Neural cell (in vitro differentiated cells): ENCODE measurements at regions not wholly inside any gene's neighbourhood (a gene's known extent, or its start where the extent isn't known, plus 50 kb on each side); places are given as distances from the start of the nearest gene placed in this dataset.

ENCODE experiments used
- H2AFZ ChIP-seq: fragments of 200-600, 300-800 bp; sonication (generic), shearing (Covaris generic); 2 replicates; pipeline ENCODE4 v1.6.0; 2014; ENCODE audit warnings: low read depth, mild to moderate bottlenecking, antibody characterized with exemption, low read length, moderate library complexity
- H3F3A ChIP-seq: fragments of 200-600 bp; shearing (Covaris generic); 2 replicates; pipeline ENCODE4 v1.6.1; 2016; ENCODE audit warnings: mild to moderate bottlenecking, moderate library complexity, mixed read lengths, antibody characterized with exemption, low read length; ENCODE audit not compliant: insufficient read depth, poor library complexity, severe bottlenecking
- H3K27ac ChIP-seq: fragments of 200-600, 300-800 bp; sonication (generic), shearing (Covaris generic); 2 replicates; pipeline ENCODE4 v1.5.1; 2014; ENCODE audit warnings: mild to moderate bottlenecking, low read length, moderate library complexity
- H3K27me3 ChIP-seq: fragments of 300-800, 200-600 bp; sonication (generic), shearing (Covaris generic); 2 replicates; pipeline ENCODE4 v1.6.0; 2014; ENCODE audit warnings: mild to moderate bottlenecking, low read depth, low read length, moderate library complexity; ENCODE audit not compliant: insufficient read depth
- H3K36me3 ChIP-seq: fragments of 300-800, 200-600 bp; sonication (generic), shearing (Covaris generic); 2 replicates; pipeline ENCODE4 v1.5.1; 2014; ENCODE audit warnings: mild to moderate bottlenecking, antibody characterized with exemption, low read length, moderate library complexity; ENCODE audit not compliant: insufficient read depth
- H3K4me2 ChIP-seq: fragments of 300-800, 200-600 bp; sonication (generic), shearing (Covaris generic); 2 replicates; pipeline ENCODE4 v1.6.0; 2014; ENCODE audit warnings: mild to moderate bottlenecking, low read length
- H3K4me3 ChIP-seq: fragments of 300-800, 200-600 bp; sonication (generic), shearing (Covaris generic); 2 replicates; pipeline ENCODE4 v1.5.1; 2014; ENCODE audit warnings: mild to moderate bottlenecking, low read length, moderate library complexity
- H3K79me2 ChIP-seq: fragments of 200-600 bp; shearing (Covaris generic); replicated peaks from 2 replicates; pipeline ENCODE4 v1.6.0; 2014; ENCODE audit warnings: mild to moderate bottlenecking, low read length, moderate library complexity; ENCODE audit not compliant: insufficient read depth
- H3K9ac ChIP-seq: fragments of 300-800, 200-600 bp; sonication (generic), shearing (Covaris generic); 2 replicates; pipeline ENCODE4 v1.6.1; 2016; ENCODE audit warnings: mild to moderate bottlenecking, low read length, mixed read lengths
- H3K9me2 ChIP-seq: fragments of 200-600 bp; shearing (Covaris generic); 2 replicates; pipeline ENCODE4 v1.6.1; 2016; ENCODE audit warnings: mild to moderate bottlenecking, low read length, mixed read lengths; ENCODE audit not compliant: insufficient read depth
- H3K9me3 ChIP-seq: fragments of 200-600, 300-800 bp; sonication (generic), shearing (Covaris generic); 2 replicates; pipeline ENCODE4 v1.6.1; 2016; ENCODE audit warnings: mild to moderate bottlenecking, mixed run types, low read length, moderate library complexity, mixed read lengths
- H4K20me1 ChIP-seq: fragments of 200-600 bp; shearing (Covaris generic); 2 replicates; pipeline ENCODE4 v1.6.1; 2016; ENCODE audit warnings: mild to moderate bottlenecking, mixed run types; ENCODE audit not compliant: insufficient read depth
- EP300 ChIP-seq: fragments of 450-650 bp; conservative IDR thresholded peaks from 2 replicates; pipeline ENCODE4 v1.6.1; 2014; ENCODE audit warnings: antibody characterized with exemption, mild to moderate bottlenecking, moderate library complexity; ENCODE audit not compliant: poor library complexity, severe bottlenecking
- EZH2 ChIP-seq: fragments of 200-600, 300-800 bp; shearing (Covaris generic), sonication (generic); IDR thresholded peaks from 2 replicates; pipeline ENCODE4 v1.6.1; 2014; ENCODE audit warnings: antibody characterized with exemption, low read length, borderline replicate concordance, mild to moderate bottlenecking; ENCODE audit not compliant: insufficient read depth, poor library complexity, severe bottlenecking
- MXI1 ChIP-seq: fragments of 450-650 bp; conservative IDR thresholded peaks from 2 replicates; pipeline ENCODE4 v1.6.1; 2014; ENCODE audit warnings: antibody characterized with exemption, mild to moderate bottlenecking; ENCODE audit not compliant: poor library complexity, severe bottlenecking
- POLR2AphosphoS5 ChIP-seq: IDR thresholded peaks from 2 replicates; pipeline ENCODE4 v1.6.1; 2012
- RAD21 ChIP-seq: fragments of 450-650 bp; conservative IDR thresholded peaks from 2 replicates; pipeline ENCODE4 v1.6.1; 2014; ENCODE audit warnings: antibody characterized with exemption, mild to moderate bottlenecking, moderate library complexity
- SMC3 ChIP-seq: fragments of 450-650 bp; conservative IDR thresholded peaks from 2 replicates; pipeline ENCODE4 v1.6.1; 2014; ENCODE audit warnings: antibody characterized with exemption, mild to moderate bottlenecking, moderate library complexity; ENCODE audit not compliant: poor library complexity
- TAF1 ChIP-seq: IDR thresholded peaks from 2 replicates; pipeline ENCODE4 v1.6.1; 2012; ENCODE audit warnings: low read depth
- TF ChIP-seq, protein P1 (sequence below): fragments of 450-650 bp; IDR thresholded peaks from 2 replicates; pipeline ENCODE4 v1.5.1; 2014; ENCODE audit warnings: antibody characterized with exemption, mild to moderate bottlenecking, moderate library complexity; ENCODE audit not compliant: poor library complexity, severe bottlenecking
- TF ChIP-seq, protein P2 (sequence below): IDR thresholded peaks from 2 replicates; pipeline ENCODE4 v1.6.1; 2012; ENCODE audit warnings: borderline replicate concordance

GRCh38 chr6:154572556-154572955 lies 62.1 kb upstream of the CNKSR3 start:
- TF ChIP-seq RAD21 = no peak
- no peak for TF ChIP-seq TAF1
- TF ChIP-seq POLR2AphosphoS5 = no peak
- TF ChIP-seq, protein P1, sequence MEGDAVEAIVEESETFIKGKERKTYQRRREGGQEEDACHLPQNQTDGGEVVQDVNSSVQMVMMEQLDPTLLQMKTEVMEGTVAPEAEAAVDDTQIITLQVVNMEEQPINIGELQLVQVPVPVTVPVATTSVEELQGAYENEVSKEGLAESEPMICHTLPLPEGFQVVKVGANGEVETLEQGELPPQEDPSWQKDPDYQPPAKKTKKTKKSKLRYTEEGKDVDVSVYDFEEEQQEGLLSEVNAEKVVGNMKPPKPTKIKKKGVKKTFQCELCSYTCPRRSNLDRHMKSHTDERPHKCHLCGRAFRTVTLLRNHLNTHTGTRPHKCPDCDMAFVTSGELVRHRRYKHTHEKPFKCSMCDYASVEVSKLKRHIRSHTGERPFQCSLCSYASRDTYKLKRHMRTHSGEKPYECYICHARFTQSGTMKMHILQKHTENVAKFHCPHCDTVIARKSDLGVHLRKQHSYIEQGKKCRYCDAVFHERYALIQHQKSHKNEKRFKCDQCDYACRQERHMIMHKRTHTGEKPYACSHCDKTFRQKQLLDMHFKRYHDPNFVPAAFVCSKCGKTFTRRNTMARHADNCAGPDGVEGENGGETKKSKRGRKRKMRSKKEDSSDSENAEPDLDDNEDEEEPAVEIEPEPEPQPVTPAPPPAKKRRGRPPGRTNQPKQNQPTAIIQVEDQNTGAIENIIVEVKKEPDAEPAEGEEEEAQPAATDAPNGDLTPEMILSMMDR = no peak
- no peak for TF ChIP-seq EZH2
- TF ChIP-seq SMC3 = no peak
- TF ChIP-seq MXI1 = no peak
- TF ChIP-seq, protein P2, sequence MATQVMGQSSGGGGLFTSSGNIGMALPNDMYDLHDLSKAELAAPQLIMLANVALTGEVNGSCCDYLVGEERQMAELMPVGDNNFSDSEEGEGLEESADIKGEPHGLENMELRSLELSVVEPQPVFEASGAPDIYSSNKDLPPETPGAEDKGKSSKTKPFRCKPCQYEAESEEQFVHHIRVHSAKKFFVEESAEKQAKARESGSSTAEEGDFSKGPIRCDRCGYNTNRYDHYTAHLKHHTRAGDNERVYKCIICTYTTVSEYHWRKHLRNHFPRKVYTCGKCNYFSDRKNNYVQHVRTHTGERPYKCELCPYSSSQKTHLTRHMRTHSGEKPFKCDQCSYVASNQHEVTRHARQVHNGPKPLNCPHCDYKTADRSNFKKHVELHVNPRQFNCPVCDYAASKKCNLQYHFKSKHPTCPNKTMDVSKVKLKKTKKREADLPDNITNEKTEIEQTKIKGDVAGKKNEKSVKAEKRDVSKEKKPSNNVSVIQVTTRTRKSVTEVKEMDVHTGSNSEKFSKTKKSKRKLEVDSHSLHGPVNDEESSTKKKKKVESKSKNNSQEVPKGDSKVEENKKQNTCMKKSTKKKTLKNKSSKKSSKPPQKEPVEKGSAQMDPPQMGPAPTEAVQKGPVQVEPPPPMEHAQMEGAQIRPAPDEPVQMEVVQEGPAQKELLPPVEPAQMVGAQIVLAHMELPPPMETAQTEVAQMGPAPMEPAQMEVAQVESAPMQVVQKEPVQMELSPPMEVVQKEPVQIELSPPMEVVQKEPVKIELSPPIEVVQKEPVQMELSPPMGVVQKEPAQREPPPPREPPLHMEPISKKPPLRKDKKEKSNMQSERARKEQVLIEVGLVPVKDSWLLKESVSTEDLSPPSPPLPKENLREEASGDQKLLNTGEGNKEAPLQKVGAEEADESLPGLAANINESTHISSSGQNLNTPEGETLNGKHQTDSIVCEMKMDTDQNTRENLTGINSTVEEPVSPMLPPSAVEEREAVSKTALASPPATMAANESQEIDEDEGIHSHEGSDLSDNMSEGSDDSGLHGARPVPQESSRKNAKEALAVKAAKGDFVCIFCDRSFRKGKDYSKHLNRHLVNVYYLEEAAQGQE = no peak
- no peak for TF ChIP-seq EP300
- H3K9me2 ChIP-seq = no peaks in the 10 kb centered on the region
- no peaks in the 10 kb centered on the region for H3K27me3 ChIP-seq

DNA sequence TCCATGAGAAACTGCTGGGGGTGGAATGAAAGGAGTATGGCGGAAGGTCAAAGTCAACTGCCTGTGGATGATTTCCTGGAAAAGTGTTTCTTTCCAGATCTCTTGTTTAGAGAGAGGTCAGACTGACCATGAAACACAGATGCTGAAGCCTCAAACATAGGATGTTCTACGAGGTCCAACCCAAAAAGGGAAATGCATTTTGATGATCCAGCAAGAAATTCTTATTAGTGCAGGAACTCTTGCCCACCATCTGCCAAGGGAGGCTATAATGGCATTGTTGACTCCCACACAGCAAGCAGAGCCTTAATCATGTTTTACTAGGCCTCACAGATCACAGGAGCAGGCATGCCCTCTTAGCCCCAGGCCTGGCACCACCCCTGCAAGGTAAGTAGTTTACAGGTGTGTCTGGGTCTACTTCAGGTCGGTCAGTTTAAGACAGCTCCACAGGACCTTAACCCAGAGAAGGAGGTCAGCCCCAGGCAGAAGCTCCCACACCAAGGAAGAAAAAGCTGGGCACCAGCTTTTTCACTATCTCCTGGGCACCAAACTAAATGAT lies 67.6 kb upstream of the CNKSR3 start:
- Histone ChIP-seq H3K4me3 (no peak overlapping the region), H3K9ac (no peak overlapping the region), H3K79me2 (no peaks in the 10 kb centered on the region), H3K9me3 (no peaks in the 10 kb centered on the region), H3F3A (no peaks in the 10 kb centered on the region), H3K9me2 (no peaks in the 10 kb centered on the region), H2AFZ (no peak overlapping the region), H3K4me2 (no peak overlapping the region), H3K27me3 (no peaks in the 10 kb centered on the region), H3K36me3 (no peaks in the 10 kb centered on the region), H4K20me1 (no peaks in the 10 kb centered on the region), H3K27ac (no peak overlapping the region)
- TF ChIP-seq EZH2 (no peak), SMC3 (no peak), EP300 (no peak), MXI1 (no peak), POLR2AphosphoS5 (no peak), RAD21 (no peak), TAF1 (no peak)
- TF ChIP-seq, protein P2 = no peak
- TF ChIP-seq, protein P1 = no peak

More at GRCh38 chr6:154572556-154572955, 62.1 kb upstream of the CNKSR3 start:
- Histone ChIP-seq H3K79me2 (no peaks in the 10 kb centered on the region), H3K4me3 (no peak overlapping the region), H3K27ac (no peak overlapping the region), H3K36me3 (no peaks in the 10 kb centered on the region), H4K20me1 (no peaks in the 10 kb centered on the region), H3F3A (no peaks in the 10 kb centered on the region), H3K9me3 (no peaks in the 10 kb centered on the region), H3K9ac (no peak overlapping the region), H3K4me2 (no peak overlapping the region), H2AFZ (no peak overlapping the region)
